Astrocyte of the spinal cord (primary cell): ENCODE measurements at regions not wholly inside any gene's neighbourhood (a gene's known extent, or its start where the extent isn't known, plus 50 kb on each side); places are given as distances from the start of the nearest gene placed in this dataset.

Experiments
- DNase-seq: peaks from one replicate; pipeline ENCODE4 v3.0.0; 2011; ENCODE audit warnings: low read depth, low spot score
- H3K4me3 ChIP-seq: 2 replicates; pipeline ENCODE4 v1.5.1; 2011; ENCODE audit warnings: low read depth, mild to moderate bottlenecking, low read length, moderate library complexity
- CTCF ChIP-seq: IDR thresholded peaks from 2 replicates; pipeline ENCODE4 v1.5.1; 2012; ENCODE audit warnings: low read depth, mild to moderate bottlenecking, low read length, inconsistent platforms
- in situ Hi-C: cut with HindIII; loops from 2 replicates; pipeline ENCODE4 v1.10.0; 2017; ENCODE audit warnings: low sequenced_read_pairs

DNA sequence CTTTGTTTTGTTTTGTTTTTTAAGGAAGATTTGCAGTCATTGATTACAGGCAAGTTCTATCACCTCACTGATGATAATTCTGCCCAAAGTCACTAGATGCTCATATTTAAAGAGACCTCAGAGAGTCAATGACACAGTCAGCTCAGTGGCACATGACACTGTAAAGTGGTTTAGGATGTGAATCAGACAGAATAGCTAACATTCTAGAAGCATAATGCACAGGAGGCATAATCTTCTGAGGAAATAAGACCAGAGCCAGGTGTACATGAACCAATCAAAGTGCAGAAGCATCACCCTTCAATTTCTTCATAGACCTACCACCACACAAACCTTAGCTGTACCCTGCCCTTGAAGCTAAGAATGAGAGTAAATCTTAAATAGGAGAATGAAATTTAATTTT is 268.5 kb downstream of the BRINP2 start:
- TF ChIP-seq CTCF = no peak
- DNase-seq = no peak
- no peak overlapping the region for H3K4me3 ChIP-seq
- in situ Hi-C loops = no loop called here

GRCh38 chr1:177435364-177435763 is 264.6 kb downstream of the BRINP2 start:
- no peak overlapping the region for H3K4me3 ChIP-seq
- no peak for TF ChIP-seq CTCF
- in situ Hi-C loops = no loop called here
- no peak for DNase-seq

GRCh38 chr1:177432897-177433296 is 262.1 kb downstream of the BRINP2 start:
- no peak for TF ChIP-seq CTCF
- peak; percentile 1 for DNase-seq
- in situ Hi-C loops = no loop called here
- H3K4me3 ChIP-seq = no peak overlapping the region

DNA sequence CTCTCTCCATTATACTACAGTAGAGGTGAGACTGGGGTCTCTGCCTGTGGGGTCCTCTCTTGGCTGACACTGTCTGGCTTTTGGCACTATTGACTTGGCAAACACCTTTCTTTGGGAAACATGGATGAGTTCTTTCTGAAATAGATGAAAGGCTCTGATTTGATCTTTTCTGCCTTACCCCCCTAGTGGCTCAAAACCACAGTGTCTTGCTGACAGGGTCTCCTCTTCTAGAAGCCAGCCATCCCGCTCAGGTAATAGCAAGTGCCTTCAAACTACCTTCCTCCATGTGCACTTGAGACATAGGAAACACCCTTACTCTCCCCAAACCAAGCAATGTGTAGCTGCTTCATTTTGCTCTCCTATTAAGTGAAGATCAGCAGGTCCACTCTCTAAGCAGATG is 260.4 kb downstream of the BRINP2 start:
- in situ Hi-C loops = no loop called here
- TF ChIP-seq CTCF = no peak
- no peak for DNase-seq
- no peak overlapping the region for H3K4me3 ChIP-seq

DNA sequence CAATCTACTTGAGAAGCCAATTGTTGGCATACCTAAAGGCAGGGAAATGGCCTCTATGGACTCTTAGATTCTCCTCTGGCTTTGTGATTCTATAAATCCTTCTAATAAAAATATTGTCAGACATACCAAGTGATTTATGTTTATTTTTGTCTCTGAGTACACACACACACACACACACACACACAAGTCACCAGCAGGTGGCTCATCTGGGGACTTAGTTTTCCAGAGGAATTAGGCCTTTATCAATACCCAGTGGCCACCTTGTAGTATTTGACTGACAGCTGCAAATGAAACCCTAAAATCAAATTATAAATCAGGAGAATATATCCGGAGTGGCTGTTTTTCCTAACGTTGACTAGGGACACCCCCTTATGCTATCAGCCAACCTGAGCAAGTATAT is 258.5 kb downstream of the BRINP2 start:
- TF ChIP-seq CTCF = no peak
- H3K4me3 ChIP-seq = no peak overlapping the region
- in situ Hi-C loops = no loop called here
- DNase-seq = no peak

GRCh38 chr1:177427811-177428210 is 257.1 kb downstream of the BRINP2 start:
- in situ Hi-C loops = no loop called here

More at GRCh38 chr1:177427811-177428210, 257.1 kb downstream of the BRINP2 start:
- H3K4me3 ChIP-seq = no peak overlapping the region
- DNase-seq = no peak
- TF ChIP-seq CTCF = no peak
